ENCODE measurements at regions not wholly inside any gene's neighbourhood (a gene's known extent, or its start where the extent isn't known, plus 50 kb on each side); places are given as distances from the start of the nearest gene placed in this dataset.

DNA sequence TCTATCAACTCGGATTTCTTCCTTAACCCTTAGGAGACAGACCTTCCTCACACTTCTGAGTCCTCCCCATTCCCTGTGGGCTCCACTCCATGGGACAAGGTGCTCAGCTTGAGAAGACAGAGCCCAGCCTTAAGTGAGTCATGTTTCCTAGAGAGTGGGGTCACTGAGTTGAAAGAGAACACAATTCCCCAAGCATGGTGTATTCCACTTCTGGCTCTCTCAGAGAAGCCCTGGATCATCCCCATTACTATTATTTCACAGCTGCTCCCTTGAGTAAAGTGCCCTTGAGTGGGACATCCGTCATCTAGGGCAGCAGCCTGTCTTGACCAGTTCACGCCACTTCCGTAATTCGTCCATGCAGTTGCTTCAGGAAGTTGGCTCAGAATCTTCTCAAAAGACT lies 604.8 kb downstream of the BNC2 start:
- TF ChIP-seq, protein P1, sequence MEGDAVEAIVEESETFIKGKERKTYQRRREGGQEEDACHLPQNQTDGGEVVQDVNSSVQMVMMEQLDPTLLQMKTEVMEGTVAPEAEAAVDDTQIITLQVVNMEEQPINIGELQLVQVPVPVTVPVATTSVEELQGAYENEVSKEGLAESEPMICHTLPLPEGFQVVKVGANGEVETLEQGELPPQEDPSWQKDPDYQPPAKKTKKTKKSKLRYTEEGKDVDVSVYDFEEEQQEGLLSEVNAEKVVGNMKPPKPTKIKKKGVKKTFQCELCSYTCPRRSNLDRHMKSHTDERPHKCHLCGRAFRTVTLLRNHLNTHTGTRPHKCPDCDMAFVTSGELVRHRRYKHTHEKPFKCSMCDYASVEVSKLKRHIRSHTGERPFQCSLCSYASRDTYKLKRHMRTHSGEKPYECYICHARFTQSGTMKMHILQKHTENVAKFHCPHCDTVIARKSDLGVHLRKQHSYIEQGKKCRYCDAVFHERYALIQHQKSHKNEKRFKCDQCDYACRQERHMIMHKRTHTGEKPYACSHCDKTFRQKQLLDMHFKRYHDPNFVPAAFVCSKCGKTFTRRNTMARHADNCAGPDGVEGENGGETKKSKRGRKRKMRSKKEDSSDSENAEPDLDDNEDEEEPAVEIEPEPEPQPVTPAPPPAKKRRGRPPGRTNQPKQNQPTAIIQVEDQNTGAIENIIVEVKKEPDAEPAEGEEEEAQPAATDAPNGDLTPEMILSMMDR (IDR thresholded peaks at IDR 0.05): no peak
- no peak for TF ChIP-seq POLR2AphosphoS5 (IDR thresholded peaks at IDR 0.05; ENCODE audit: insufficient read depth in 1 of 2, low read depth in 1 of 2)
- Histone ChIP-seq H3K27ac (no peak overlapping the region), H3K9me3 (no peaks in the 10 kb centered on the region), H3K36me3 (no peaks in the 10 kb centered on the region), H3K27me3 (no peaks in the 10 kb centered on the region), H3K4me3 (no peak overlapping the region), H3K4me1 (peaks cover 16% of the 10 kb centered on the region)
- DNase-seq (ENCODE audit: extremely low spot score in 2 of 2): no peak
- intact Hi-C loops (cut with DNase I): no loop called here

DNA sequence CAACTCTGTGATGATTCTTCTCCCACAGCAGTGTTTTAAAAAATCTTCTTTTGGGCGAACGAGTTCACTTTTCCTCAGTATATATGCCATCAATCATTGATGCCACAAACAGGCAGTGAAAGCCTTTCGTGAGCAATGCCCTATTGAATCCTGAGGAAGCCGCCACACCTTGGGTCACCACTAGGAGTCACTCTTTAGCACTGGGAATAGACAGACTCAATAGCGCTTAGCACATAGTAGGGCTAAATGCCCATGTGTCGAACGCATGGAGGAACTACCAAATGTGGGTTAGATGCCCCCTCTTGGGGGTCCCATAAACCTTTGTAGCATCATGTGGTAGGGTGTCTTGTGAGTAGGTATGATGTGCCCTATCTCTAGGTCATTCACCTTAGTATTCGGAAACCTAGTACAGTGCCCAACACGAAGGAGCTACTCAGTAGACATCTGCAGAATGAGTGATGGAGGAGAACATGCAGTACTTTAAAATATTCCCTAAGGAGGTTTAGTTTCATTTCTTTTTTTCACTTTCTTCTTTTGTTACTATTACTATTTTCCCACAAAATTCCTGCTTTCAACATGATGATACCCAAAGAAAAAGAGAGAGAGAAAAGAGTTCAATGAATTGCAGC lies 603.7 kb downstream of the BNC2 start:
- Histone ChIP-seq H3K36me3 (no peaks in the 10 kb centered on the region), H3K4me3 (peak overlapping the region in 1 of 2 donors; percentile 29), H3K9me3 (no peaks in the 10 kb centered on the region), H3K4me1 (peaks cover 16% of the 10 kb centered on the region), H3K27me3 (no peaks in the 10 kb centered on the region), H3K27ac (no peak overlapping the region)
- TF ChIP-seq, protein P1 (IDR thresholded peaks at IDR 0.05): peak in 1 of 3 experiments; percentile 18
- no peak for TF ChIP-seq POLR2A (IDR thresholded peaks at IDR 0.05)
- intact Hi-C loops (cut with DNase I): no loop called here
- no peak for DNase-seq (ENCODE audit: extremely low spot score in 2 of 2)

DNA sequence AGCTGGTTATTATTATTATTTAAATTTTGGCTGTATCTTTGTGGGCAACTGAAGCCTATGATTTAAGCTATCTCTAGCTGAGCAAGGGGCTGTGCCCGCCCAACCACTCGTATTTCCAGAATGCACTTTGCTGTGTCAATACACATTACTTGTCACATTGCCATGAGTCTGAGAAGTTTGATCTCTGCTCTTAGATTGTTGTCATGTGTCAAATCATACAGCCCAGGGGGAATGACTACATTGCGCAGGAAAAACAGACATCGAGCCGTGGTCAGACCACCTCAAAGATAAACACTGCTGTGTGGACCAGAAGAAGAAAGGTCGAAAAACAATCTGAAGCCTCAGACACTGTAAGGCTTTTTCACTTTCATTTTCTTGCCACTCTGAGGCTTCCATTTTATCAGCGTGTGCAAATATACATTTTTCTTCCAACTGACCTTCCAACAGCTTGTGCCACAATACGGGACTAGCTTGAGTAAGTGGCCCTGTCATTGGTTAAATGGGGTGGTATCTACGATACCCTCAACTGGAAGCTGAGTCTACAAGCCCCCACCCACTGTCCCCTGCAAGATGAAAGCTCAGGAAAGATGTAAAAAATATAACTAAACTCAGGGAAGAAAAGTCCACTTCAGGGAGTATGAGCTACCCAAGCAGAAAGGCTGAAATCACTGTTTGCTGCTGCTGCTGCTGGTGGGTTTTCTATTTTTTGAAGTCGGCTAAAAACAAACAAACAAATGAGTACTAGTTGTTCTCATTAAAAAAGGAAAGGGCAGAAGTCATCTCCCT lies 603.0 kb downstream of the BNC2 start:
- H3K27ac ChIP-seq: peak overlapping the region; percentile 54
- H3K27me3 ChIP-seq: no peaks in the 10 kb centered on the region
- intact Hi-C loops (cut with DNase I): no loop called here
- H3K36me3 ChIP-seq: no peaks in the 10 kb centered on the region
- no peaks in the 10 kb centered on the region for H3K9me3 ChIP-seq
- TF ChIP-seq POLR2A (IDR thresholded peaks at IDR 0.05) (no peak), POLR2AphosphoS5 (IDR thresholded peaks at IDR 0.05; ENCODE audit: insufficient read depth in 1 of 2, low read depth in 1 of 2) (no peak)
- TF ChIP-seq, protein P1 (IDR thresholded peaks at IDR 0.05): no peak
- H3K4me1 ChIP-seq: peaks cover 16% of the 10 kb centered on the region
- DNase-seq (ENCODE audit: extremely low spot score in 2 of 2): no peak
- H3K4me3 ChIP-seq: peak overlapping the region; percentile 1 to 29

DNA sequence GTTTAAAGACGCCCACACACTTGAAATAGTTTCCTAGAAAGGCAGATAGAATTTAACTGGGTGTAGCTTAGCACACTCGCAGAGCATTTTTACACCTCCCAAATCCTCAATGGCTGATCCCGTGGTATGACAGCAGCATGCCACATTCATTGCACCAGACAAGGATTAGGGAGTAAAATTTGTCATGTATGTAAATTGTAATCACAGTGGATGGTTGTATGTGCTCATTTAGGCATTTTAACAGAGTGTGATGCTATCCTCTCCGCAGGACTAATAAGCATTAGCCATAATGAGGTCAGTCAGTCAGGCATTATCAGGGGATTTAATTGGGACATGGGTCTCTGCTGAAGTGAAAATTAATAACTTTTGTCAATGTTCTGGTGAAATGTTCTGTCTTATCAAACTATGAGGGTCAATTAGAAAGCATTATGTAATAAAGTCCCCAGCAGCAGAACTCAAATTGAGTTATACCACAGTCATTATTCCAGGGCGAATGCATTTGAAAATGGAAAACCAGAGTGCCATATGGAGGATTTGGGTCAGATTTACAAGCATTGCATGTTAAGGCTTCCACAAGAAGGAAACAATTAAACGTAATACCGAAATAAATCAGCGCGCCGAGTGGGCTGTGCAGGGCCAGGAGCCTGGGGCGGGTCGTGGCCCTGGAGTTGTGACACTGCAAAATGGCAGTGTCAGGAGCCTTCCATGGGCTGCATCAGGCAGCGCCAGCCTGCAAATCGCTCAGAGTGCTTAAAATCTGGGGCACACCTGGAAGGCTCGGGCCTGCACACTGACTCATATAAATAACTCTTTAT lies 602.2 kb downstream of the BNC2 start:
- no peak overlapping the region for H3K27ac ChIP-seq
- DNase-seq (ENCODE audit: extremely low spot score in 2 of 2): no peak
- H3K36me3 ChIP-seq: no peaks in the 10 kb centered on the region
- peak overlapping the region in 1 of 2 donors; percentile 29 for H3K4me3 ChIP-seq
- no peaks in the 10 kb centered on the region for H3K27me3 ChIP-seq
- H3K9me3 ChIP-seq: no peaks in the 10 kb centered on the region
- H3K4me1 ChIP-seq: peaks cover 16% of the 10 kb centered on the region
- intact Hi-C loops (cut with DNase I): no loop called here
- TF ChIP-seq POLR2AphosphoS5 (IDR thresholded peaks at IDR 0.05; ENCODE audit: insufficient read depth in 1 of 2, low read depth in 1 of 2) (peak in 1 of 2 donors; percentile 40), POLR2A (IDR thresholded peaks at IDR 0.05) (no peak)
- TF ChIP-seq, protein P1 (IDR thresholded peaks at IDR 0.05): no peak
